Body of pancreas (tissue), 4 donors: ENCODE measurements at regions not wholly inside any gene's neighbourhood (a gene's known extent, or its start where the extent isn't known, plus 50 kb on each side); places are given as distances from the start of the nearest gene placed in this dataset.
"Not testable (repeated sequence)": the region's sequence is repeated elsewhere in the genome, so short reads cannot be mapped to it uniquely, and the experiment has no call there.

Experiments
- ATAC-seq: fragments of 150-250 bp; one replicate; pipeline ENCODE4 v1.9.1; 2016
- DNase-seq, 4 donors: peaks; one replicate each; pipeline ENCODE4 v3.0.0-alpha.2; 2019
- H3K27ac ChIP-seq, 4 donors: fragments of 200-600 bp; sonication (generic); 1 replicate in 3 of 4; 2 replicates in 1 of 4; pipeline versions ENCODE4 v1.5.1 to v1.6.1; 2016 to 2019; ENCODE audit warnings: mild to moderate bottlenecking in 1 of 4, mixed read lengths in 1 of 4, moderate library complexity in 1 of 4
- H3K27me3 ChIP-seq, 2 donors: fragments of 200-600 bp; sonication (generic); one replicate each; pipeline ENCODE4 v1.6.0; 2016; ENCODE audit warnings: mild to moderate bottlenecking in 1 of 2
- H3K36me3 ChIP-seq, 2 donors: fragments of 200-600 bp; sonication (generic); replicated peaks in 1 of 2; 2 replicates each; pipeline ENCODE4 v1.5.1; 2016; ENCODE audit warnings: low read depth in 2 of 2; ENCODE audit not compliant: insufficient read depth in 1 of 2
- H3K4me1 ChIP-seq: fragments of 200-600 bp; sonication (generic); one replicate; pipeline ENCODE4 v1.6.0; 2016
- H3K4me3 ChIP-seq, 2 donors: fragments of 200-600 bp; sonication (generic); 1 replicate in 1 of 2; 2 replicates in 1 of 2; pipeline ENCODE4 v1.5.1; 2016 to 2019
- H3K9me3 ChIP-seq, 3 donors: fragments of 200-600 bp; sonication (generic); 1 replicate in 2 of 3; 2 replicates in 1 of 3; pipeline ENCODE4 v1.5.1; 2016
- POLR2A ChIP-seq, 3 donors: fragments of 450-650 bp; IDR thresholded peaks; one replicate each; pipeline ENCODE4 v1.6.1; 2016; ENCODE audit warnings: antibody characterized with exemption in 3 of 3, mild to moderate bottlenecking in 2 of 3
- WGBS, 2 donors: methylation state at CpG; one replicate each; pipeline ENCODE4 v1.1.5; 2017; 5-methylcytosine and 5-hydroxymethylcytosine counted together
- intact Hi-C: fragments of 100-400 bp; cut with DNase I; formaldehyde crosslinking; loops from one replicate; pipeline ENCODE4 v1.15.1; 2023
- TF ChIP-seq, protein P1 (sequence below), 7 experiments: fragments of 450-650 bp in 4 of 7; fragments of 200-600 bp in 3 of 7; sonication (generic) in 3 of 7; IDR thresholded peaks; one replicate each; pipeline ENCODE4 v1.5.1; 2016 to 2019; ENCODE audit warnings: antibody characterized with exemption in 7 of 7

DNA sequence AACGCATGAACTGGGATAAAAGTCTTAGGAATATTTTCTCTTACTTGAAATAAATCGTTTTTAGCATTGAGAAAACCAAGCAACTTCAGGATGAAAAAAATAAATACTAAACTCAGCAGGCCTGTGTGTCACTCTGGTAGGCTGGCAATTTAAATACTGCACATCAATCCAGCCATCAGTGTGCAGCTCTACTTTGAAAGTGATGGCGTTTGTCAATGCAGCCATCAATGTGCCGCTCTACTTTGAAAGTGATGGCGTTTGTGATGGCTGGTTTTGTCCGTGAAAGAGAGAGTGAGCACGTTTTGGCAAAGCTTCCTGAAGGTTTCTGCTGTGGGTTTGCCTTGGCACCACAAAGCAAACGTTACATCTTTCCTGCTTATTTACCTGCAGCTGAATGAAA, 543.5 kb upstream of the SALL3 start:
- 54 to 55% methylated on average over 8 of the region's 8 CpGs for WGBS, 2 donors
- TF ChIP-seq, protein P1, sequence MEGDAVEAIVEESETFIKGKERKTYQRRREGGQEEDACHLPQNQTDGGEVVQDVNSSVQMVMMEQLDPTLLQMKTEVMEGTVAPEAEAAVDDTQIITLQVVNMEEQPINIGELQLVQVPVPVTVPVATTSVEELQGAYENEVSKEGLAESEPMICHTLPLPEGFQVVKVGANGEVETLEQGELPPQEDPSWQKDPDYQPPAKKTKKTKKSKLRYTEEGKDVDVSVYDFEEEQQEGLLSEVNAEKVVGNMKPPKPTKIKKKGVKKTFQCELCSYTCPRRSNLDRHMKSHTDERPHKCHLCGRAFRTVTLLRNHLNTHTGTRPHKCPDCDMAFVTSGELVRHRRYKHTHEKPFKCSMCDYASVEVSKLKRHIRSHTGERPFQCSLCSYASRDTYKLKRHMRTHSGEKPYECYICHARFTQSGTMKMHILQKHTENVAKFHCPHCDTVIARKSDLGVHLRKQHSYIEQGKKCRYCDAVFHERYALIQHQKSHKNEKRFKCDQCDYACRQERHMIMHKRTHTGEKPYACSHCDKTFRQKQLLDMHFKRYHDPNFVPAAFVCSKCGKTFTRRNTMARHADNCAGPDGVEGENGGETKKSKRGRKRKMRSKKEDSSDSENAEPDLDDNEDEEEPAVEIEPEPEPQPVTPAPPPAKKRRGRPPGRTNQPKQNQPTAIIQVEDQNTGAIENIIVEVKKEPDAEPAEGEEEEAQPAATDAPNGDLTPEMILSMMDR (IDR thresholded peaks at IDR 0.05) = no peak
- TF ChIP-seq POLR2A (IDR thresholded peaks at IDR 0.05) = no peak
- H3K9me3 ChIP-seq = no peaks in the 10 kb centered on the region
- DNase-seq (no peak), ATAC-seq (no peak)
- H3K27ac ChIP-seq = no peak overlapping the region
- no peaks in the 10 kb centered on the region for H3K36me3 ChIP-seq
- H3K4me1 ChIP-seq = no peaks in the 10 kb centered on the region
- no peak overlapping the region for H3K4me3 ChIP-seq
- intact Hi-C loops = no loop called here
- H3K27me3 ChIP-seq = no peaks in the 10 kb centered on the region

DNA sequence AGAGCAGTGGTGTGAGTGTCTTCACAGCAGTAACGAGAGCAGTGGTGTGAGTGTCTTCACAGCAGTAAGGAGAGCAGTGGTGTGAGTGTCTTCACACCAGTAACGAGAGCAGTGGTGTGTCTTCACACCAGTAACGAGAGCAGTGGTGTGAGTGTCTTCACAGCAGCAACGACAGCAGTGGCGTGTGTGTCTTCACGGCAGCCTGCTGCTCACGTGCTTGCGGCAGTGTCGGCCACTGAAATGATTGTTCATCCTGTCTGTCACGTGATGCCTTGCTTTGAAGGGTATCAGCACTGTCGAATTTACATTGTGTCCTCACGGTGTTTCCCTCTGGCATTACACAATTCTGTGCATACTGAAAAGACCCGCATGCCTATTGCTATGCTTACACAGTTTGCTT, 541.4 kb upstream of the SALL3 start:
- 74 to 81% methylated on average over 12 to 13 of the region's 13 CpGs for WGBS, 2 donors
- intact Hi-C loops, ATAC-seq, H3K27me3 ChIP-seq, H3K27ac ChIP-seq, H3K9me3 ChIP-seq, H3K4me3 ChIP-seq, H3K4me1 ChIP-seq, DNase-seq, H3K36me3 ChIP-seq: not testable (repeated sequence)

DNA sequence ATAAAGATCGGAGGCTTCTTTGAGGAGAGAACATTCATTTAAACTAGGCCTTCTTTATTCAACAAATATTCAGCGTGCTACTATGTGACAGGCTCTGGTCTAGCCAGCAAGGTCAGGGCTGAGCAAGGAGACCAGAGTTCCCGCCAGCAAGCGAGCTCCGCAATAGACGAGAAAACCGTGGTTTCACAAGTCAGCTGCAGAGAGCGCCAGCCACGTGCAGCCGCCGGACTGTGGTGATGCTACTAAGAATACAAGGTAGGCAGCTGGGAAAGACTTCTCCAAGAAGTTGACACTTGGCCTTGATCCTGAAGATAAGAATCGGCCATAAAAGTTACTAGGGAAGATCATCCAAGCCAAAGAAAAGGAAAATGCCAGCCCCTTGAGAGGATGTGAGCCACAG, 533.7 kb upstream of the SALL3 start:
- TF ChIP-seq, protein P1 (IDR thresholded peaks at IDR 0.05) = no peak
- no peak for TF ChIP-seq POLR2A (IDR thresholded peaks at IDR 0.05)
- intact Hi-C loops = no loop called here
- H3K9me3 ChIP-seq = no peaks in the 10 kb centered on the region
- H3K27me3 ChIP-seq = no peaks in the 10 kb centered on the region
- DNase-seq (no peak), ATAC-seq (no peak)
- H3K27ac ChIP-seq = no peak overlapping the region
- 77 to 82% methylated on average over 12 of the region's 12 CpGs for WGBS, 2 donors
- H3K4me3 ChIP-seq = no peak overlapping the region
- no peaks in the 10 kb centered on the region for H3K4me1 ChIP-seq
- H3K36me3 ChIP-seq = no peaks in the 10 kb centered on the region

DNA sequence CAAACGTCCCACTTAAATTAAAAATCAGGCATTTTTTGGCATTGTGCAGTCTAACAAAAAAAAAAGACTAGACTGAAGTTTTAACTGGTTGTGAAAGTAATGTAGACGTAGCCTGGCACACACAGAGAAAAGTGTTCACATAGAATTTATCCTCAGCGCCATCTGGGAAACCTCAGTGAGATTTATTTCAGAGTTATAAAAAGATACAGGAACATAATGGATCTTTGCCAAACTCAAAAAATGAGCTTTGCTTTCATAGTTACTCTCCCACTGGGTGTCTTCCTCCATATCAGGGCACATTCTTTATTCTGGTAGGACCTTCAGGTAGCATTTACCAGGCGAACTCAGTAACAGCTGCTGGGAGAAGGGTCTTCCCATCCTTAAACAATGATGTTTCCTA, 532.4 kb upstream of the SALL3 start:
- 32 to 39% methylated on average over 4 of the region's 4 CpGs for WGBS, 2 donors
- Histone ChIP-seq H3K36me3 (no peaks in the 10 kb centered on the region), H3K27me3 (no peaks in the 10 kb centered on the region), H3K9me3 (no peaks in the 10 kb centered on the region), H3K4me3 (no peak overlapping the region), H3K27ac (no peak overlapping the region), H3K4me1 (no peaks in the 10 kb centered on the region)
- TF ChIP-seq, protein P1 (IDR thresholded peaks at IDR 0.05) = no peak
- no peak for TF ChIP-seq POLR2A (IDR thresholded peaks at IDR 0.05)
- ATAC-seq (no peak), DNase-seq (no peak)
- intact Hi-C loops = no loop called here

DNA sequence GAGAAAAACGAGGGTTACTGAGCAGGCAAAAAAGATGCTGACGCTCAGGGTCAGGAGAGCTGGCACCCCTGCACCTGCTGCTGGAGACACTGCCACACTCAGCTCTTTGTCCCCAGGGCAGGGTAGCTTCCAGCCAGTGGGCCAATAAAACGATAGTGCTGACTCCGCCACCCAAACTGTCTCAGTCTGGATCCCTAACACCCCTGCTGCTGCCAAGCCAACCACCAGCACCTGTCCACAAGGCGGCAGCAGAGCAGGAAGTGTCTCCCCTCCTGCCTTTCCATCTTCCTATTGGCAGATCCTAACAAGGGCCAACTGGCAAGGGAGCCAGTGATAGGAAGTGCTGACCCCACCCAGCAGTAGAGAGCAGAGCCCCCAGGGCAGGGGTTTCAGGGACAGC, 531.5 kb upstream of the SALL3 start:
- DNase-seq (no peak), ATAC-seq (no peak)
- intact Hi-C loops = no loop called here
- Histone ChIP-seq H3K36me3 (no peaks in the 10 kb centered on the region), H3K4me3 (no peak overlapping the region), H3K27me3 (no peaks in the 10 kb centered on the region), H3K4me1 (no peaks in the 10 kb centered on the region), H3K9me3 (no peaks in the 10 kb centered on the region), H3K27ac (no peak overlapping the region)
- WGBS, 2 donors = 66 to 67% methylated on average over 3 to 5 of the region's 5 CpGs
- TF ChIP-seq POLR2A (IDR thresholded peaks at IDR 0.05) = no peak
- TF ChIP-seq, protein P1 (IDR thresholded peaks at IDR 0.05) = no peak
